ENCODE measurements at regions not wholly inside any gene's neighbourhood (a gene's known extent, or its start where the extent isn't known, plus 50 kb on each side); places are given as distances from the start of the nearest gene placed in this dataset.

- TF ChIP-seq CHD4 (IDR thresholded peaks at IDR 0.05; ENCODE audit: borderline replicate concordance, low read length) = no peak
- TF ChIP-seq CTCF (CRISPR knock-in tag; IDR thresholded peaks at IDR 0.05) = no peak
- TF ChIP-seq SNAPC5 (CRISPR knock-in tag; IDR thresholded peaks at IDR 0.05; ENCODE audit: borderline replicate concordance) = no peak
Observed at GRCh38 chrX:80223982-80224579, 196.2 kb upstream of the TENT5D start.
